ENCODE measurements at regions not wholly inside any gene's neighbourhood (a gene's known extent, or its start where the extent isn't known, plus 50 kb on each side); places are given as distances from the start of the nearest gene placed in this dataset.

- TF ChIP-seq CTCF (IDR thresholded peaks at IDR 0.05; ENCODE audit: extremely low read depth in 1 of 2, insufficient read depth in 1 of 2, low read depth in 1 of 2, low read length in 2 of 2) = no peak
- Histone ChIP-seq H3K4me1 (ENCODE audit: control insufficient read depth, extremely low read depth, insufficient read depth, low read length) (no peaks in the 10 kb centered on the region), H2AFZ (ENCODE audit: low read depth, low read length) (no peak overlapping the region), H3K36me3 (ENCODE audit: control insufficient read depth in 2 of 2, extremely low read depth in 1 of 2, insufficient read depth in 2 of 2, low read length in 2 of 2) (no peaks in the 10 kb centered on the region), H3K9me3 (replicated peaks; ENCODE audit: control insufficient read depth, insufficient read depth, low read length) (peaks cover 2% of the 10 kb centered on the region), H3K4me3 (replicated peaks in 1 of 3; ENCODE audit: insufficient read depth in 1 of 3, low read depth in 1 of 3, low read length in 3 of 3) (no peak overlapping the region), H4K20me1 (replicated peaks; ENCODE audit: control insufficient read depth, extremely low read depth, insufficient read depth, low read length) (no peaks in the 10 kb centered on the region), H3K27me3 (ENCODE audit: control insufficient read depth in 2 of 2, insufficient read depth in 2 of 2, low read length in 2 of 2) (no peaks in the 10 kb centered on the region), H3K9ac (replicated peaks; ENCODE audit: extremely low read depth, insufficient read depth, low read length) (no peak overlapping the region), H3K4me2 (ENCODE audit: insufficient read depth, low read length) (no peak overlapping the region), H3K79me2 (ENCODE audit: control insufficient read depth, insufficient read depth, low read length) (no peaks in the 10 kb centered on the region), H3K9me1 (replicated peaks; ENCODE audit: control insufficient read depth, extremely low read depth, insufficient read depth, low read length) (no peaks in the 10 kb centered on the region), H3K27ac (ENCODE audit: insufficient read depth, low read depth, low read length) (no peak overlapping the region)
- no TSS peak for BruUV-seq (replicated peaks)
- ChIA-PET CTCF (no interaction called here), POLR2A (no interaction called here)
- no peak for FAIRE-seq
- no peak for DNase-seq (ENCODE audit: low read depth, low spot score)
- dilution Hi-C loops (cut with MboI; ENCODE audit: extremely low pct_ligation_motif_present, low sequenced_read_pairs) (no loop called here), intact Hi-C loops (cut with micrococcal nuclease) (no loop called here)
Measured at GRCh38 chr16:51880776-51881175, 666.2 kb downstream of the TOX3 start.

- no peak for FAIRE-seq
- no peak overlapping the region for H3K27ac ChIP-seq (ENCODE audit: insufficient read depth, low read depth, low read length)
Measured at GRCh38 chr16:51877686-51878085, 669.3 kb downstream of the TOX3 start.

More at GRCh38 chr16:51877686-51878085, 669.3 kb downstream of the TOX3 start:
- ChIA-PET POLR2A (no interaction called here), CTCF (no interaction called here)
- no peaks in the 10 kb centered on the region for H3K9me1 ChIP-seq (replicated peaks; ENCODE audit: control insufficient read depth, extremely low read depth, insufficient read depth, low read length)
- dilution Hi-C loops (cut with MboI; ENCODE audit: extremely low pct_ligation_motif_present, low sequenced_read_pairs) = no loop called here
- no peaks in the 10 kb centered on the region for H3K4me1 ChIP-seq (ENCODE audit: control insufficient read depth, extremely low read depth, insufficient read depth, low read length)
- TF ChIP-seq FOS (IDR thresholded peaks at IDR 0.05; ENCODE audit: borderline replicate concordance, insufficient read depth, low read length) (no peak), POLR2AphosphoS5 (IDR thresholded peaks at IDR 0.05; ENCODE audit: insufficient read depth, low read depth, low read length) (no peak)
- no peak for DNase-seq (ENCODE audit: low read depth, low spot score)
- intact Hi-C loops (cut with micrococcal nuclease) = no loop called here
- no peaks in the 10 kb centered on the region for H3K79me2 ChIP-seq (ENCODE audit: control insufficient read depth, insufficient read depth, low read length)
- peaks cover 2% of the 10 kb centered on the region for H3K9me3 ChIP-seq (replicated peaks; ENCODE audit: control insufficient read depth, insufficient read depth, low read length)
- H3K4me3 ChIP-seq (replicated peaks in 1 of 3; ENCODE audit: insufficient read depth in 1 of 3, low read depth in 1 of 3, low read length in 3 of 3) = no peak overlapping the region
- H2AFZ ChIP-seq (ENCODE audit: low read depth, low read length) = no peak overlapping the region
- no peaks in the 10 kb centered on the region for H3K27me3 ChIP-seq (ENCODE audit: control insufficient read depth in 2 of 2, insufficient read depth in 2 of 2, low read length in 2 of 2)
- no TSS peak for BruUV-seq (replicated peaks)
- no peaks in the 10 kb centered on the region for H3K36me3 ChIP-seq (ENCODE audit: control insufficient read depth in 2 of 2, extremely low read depth in 1 of 2, insufficient read depth in 2 of 2, low read length in 2 of 2)
- H3K9ac ChIP-seq (replicated peaks; ENCODE audit: extremely low read depth, insufficient read depth, low read length) = no peak overlapping the region
- no peaks in the 10 kb centered on the region for H4K20me1 ChIP-seq (replicated peaks; ENCODE audit: control insufficient read depth, extremely low read depth, insufficient read depth, low read length)
- H3K4me2 ChIP-seq (ENCODE audit: insufficient read depth, low read length) = no peak overlapping the region

Measured in endothelial cell of umbilical vein (primary cell).